ENCODE measurements at regions not wholly inside any gene's neighbourhood (a gene's known extent, or its start where the extent isn't known, plus 50 kb on each side); places are given as distances from the start of the nearest gene placed in this dataset.

DNA sequence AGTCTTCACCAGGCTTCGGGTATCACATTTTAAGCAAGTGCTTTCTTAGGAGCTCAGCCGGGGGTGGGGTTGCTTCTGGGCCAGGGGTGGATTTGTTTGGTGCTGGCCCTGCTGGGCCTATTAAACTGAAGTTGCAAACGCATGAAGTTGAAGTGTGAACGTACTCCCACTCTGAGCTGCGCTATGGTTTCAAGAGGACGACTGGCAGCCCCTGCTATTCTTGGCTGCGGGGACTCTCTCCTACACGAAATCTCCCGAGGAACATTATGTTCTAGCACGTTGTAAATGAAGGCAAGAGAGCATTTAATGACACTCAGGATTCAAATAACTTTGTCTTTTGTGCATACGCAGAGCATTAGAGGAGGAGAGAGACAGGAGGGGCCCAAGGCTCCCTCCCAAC is 401.3 kb upstream of the BOD1L1 start:
- H3K4me1 Mint-ChIP-seq, result no peaks in the 10 kb centered on the region
- H3K27ac ChIP-seq (ENCODE audit: low read length), result no peak overlapping the region
- no peaks in the 10 kb centered on the region for H3K36me3 ChIP-seq (ENCODE audit: control insufficient read depth, insufficient read depth, low read length)
- no peaks in the 10 kb centered on the region for H3K36me3 Mint-ChIP-seq
- no peaks in the 10 kb centered on the region for H3K27me3 Mint-ChIP-seq (ENCODE audit: low read depth in 2 of 2)
- DNase-seq, result no peak
- H3K4me3 Mint-ChIP-seq, result no peak overlapping the region
- H3K27me3 ChIP-seq (ENCODE audit: control insufficient read depth, insufficient read depth, low read length), result no peaks in the 10 kb centered on the region
- no peak for ATAC-seq
- 90% methylated on average over 11 of the region's 11 CpGs for WGBS (ENCODE audit: insufficient coverage)
- peaks cover 4% of the 10 kb centered on the region in 2 donors for H3K9me3 Mint-ChIP-seq
- intact Hi-C loops (cut with micrococcal nuclease), result no loop called here
- no peak overlapping the region for H3K4me3 ChIP-seq (ENCODE audit: low read length)
- TF ChIP-seq, protein P1, sequence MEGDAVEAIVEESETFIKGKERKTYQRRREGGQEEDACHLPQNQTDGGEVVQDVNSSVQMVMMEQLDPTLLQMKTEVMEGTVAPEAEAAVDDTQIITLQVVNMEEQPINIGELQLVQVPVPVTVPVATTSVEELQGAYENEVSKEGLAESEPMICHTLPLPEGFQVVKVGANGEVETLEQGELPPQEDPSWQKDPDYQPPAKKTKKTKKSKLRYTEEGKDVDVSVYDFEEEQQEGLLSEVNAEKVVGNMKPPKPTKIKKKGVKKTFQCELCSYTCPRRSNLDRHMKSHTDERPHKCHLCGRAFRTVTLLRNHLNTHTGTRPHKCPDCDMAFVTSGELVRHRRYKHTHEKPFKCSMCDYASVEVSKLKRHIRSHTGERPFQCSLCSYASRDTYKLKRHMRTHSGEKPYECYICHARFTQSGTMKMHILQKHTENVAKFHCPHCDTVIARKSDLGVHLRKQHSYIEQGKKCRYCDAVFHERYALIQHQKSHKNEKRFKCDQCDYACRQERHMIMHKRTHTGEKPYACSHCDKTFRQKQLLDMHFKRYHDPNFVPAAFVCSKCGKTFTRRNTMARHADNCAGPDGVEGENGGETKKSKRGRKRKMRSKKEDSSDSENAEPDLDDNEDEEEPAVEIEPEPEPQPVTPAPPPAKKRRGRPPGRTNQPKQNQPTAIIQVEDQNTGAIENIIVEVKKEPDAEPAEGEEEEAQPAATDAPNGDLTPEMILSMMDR (IDR thresholded peaks at IDR 0.05), result no peak
- H3K9me3 ChIP-seq (ENCODE audit: control insufficient read depth, insufficient read depth, low read length), result no peaks in the 10 kb centered on the region
- no peaks in the 10 kb centered on the region for H3K4me1 ChIP-seq (ENCODE audit: control insufficient read depth, insufficient read depth, low read length)
- no peak overlapping the region for H3K27ac Mint-ChIP-seq

DNA sequence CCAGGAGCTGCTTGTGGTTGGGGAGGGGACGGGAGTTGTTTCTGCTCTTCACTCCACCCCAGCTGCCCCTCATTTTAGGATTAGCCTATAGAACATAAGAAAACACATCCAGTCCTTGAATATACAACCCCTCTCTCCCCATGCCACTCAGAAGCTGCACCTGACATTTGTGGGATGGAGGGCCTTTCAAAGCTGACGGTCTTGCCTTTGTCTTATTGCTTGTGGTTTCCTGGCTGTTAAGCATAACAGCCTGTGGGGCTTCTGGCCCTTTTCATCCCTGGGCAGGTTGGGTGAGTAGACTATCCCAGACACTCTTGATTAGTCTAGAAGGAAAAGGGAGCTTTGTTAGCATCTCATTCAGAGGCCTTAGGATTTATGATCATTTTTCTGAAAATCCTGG is 407.6 kb upstream of the BOD1L1 start:
- H3K9me3 Mint-ChIP-seq, result peaks cover 3 to 5% of the 10 kb centered on the region in 2 donors
- ATAC-seq (no peak), DNase-seq (no peak)
- intact Hi-C loops (cut with micrococcal nuclease), result no loop called here
- Histone ChIP-seq H3K4me3 (ENCODE audit: low read length) (no peak overlapping the region), H3K27me3 (ENCODE audit: control insufficient read depth, insufficient read depth, low read length) (no peaks in the 10 kb centered on the region), H3K4me1 (ENCODE audit: control insufficient read depth, insufficient read depth, low read length) (no peaks in the 10 kb centered on the region), H3K9me3 (ENCODE audit: control insufficient read depth, insufficient read depth, low read length) (no peaks in the 10 kb centered on the region), H3K27ac (ENCODE audit: low read length) (no peak overlapping the region), H3K36me3 (ENCODE audit: control insufficient read depth, insufficient read depth, low read length) (no peaks in the 10 kb centered on the region)
- no peaks in the 10 kb centered on the region for H3K27me3 Mint-ChIP-seq (ENCODE audit: low read depth in 2 of 2)
- no peak overlapping the region for H3K4me3 Mint-ChIP-seq
- TF ChIP-seq, protein P1 (IDR thresholded peaks at IDR 0.05), result no peak
- 6% methylated on average over 1 of the region's 2 CpGs for WGBS (ENCODE audit: insufficient coverage)
- no peaks in the 10 kb centered on the region for H3K4me1 Mint-ChIP-seq
- H3K36me3 Mint-ChIP-seq, result no peaks in the 10 kb centered on the region
- no peak overlapping the region for H3K27ac Mint-ChIP-seq

DNA sequence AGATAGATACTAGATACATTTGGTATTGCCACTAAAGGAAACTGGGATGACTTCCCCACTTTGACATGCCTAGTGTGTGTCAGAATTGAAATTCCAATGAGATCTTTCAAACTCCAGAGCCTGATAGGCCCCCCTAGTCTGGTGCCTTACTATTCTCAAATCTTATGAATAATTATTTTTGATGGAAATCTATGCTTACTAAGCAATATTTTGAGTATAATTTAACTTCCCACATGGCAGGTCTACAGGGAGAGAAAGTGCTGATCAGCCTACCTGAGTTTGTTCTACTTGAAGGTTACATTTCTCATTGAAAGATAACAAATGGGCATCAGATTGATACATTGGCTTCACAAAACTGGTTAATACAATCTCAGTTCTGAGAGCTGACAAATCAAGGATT is 415.7 kb upstream of the BOD1L1 start:
- no peak overlapping the region for H3K27ac Mint-ChIP-seq
- Histone ChIP-seq H3K9me3 (ENCODE audit: control insufficient read depth, insufficient read depth, low read length) (no peaks in the 10 kb centered on the region), H3K4me1 (ENCODE audit: control insufficient read depth, insufficient read depth, low read length) (no peaks in the 10 kb centered on the region), H3K4me3 (ENCODE audit: low read length) (no peak overlapping the region), H3K27me3 (ENCODE audit: control insufficient read depth, insufficient read depth, low read length) (no peaks in the 10 kb centered on the region), H3K27ac (ENCODE audit: low read length) (no peak overlapping the region), H3K36me3 (ENCODE audit: control insufficient read depth, insufficient read depth, low read length) (no peaks in the 10 kb centered on the region)
- H3K4me3 Mint-ChIP-seq, result no peak overlapping the region
- no peaks in the 10 kb centered on the region for H3K36me3 Mint-ChIP-seq
- ATAC-seq, result no peak
- peaks cover 8 to 9% of the 10 kb centered on the region in 2 donors for H3K9me3 Mint-ChIP-seq
- intact Hi-C loops (cut with micrococcal nuclease), result no loop called here
- DNase-seq, result no peak
- no peaks in the 10 kb centered on the region for H3K4me1 Mint-ChIP-seq
- TF ChIP-seq, protein P1 (IDR thresholded peaks at IDR 0.05), result no peak
- peaks cover 0 to 4% of the 10 kb centered on the region in 2 donors for H3K27me3 Mint-ChIP-seq (ENCODE audit: low read depth in 2 of 2)

DNA sequence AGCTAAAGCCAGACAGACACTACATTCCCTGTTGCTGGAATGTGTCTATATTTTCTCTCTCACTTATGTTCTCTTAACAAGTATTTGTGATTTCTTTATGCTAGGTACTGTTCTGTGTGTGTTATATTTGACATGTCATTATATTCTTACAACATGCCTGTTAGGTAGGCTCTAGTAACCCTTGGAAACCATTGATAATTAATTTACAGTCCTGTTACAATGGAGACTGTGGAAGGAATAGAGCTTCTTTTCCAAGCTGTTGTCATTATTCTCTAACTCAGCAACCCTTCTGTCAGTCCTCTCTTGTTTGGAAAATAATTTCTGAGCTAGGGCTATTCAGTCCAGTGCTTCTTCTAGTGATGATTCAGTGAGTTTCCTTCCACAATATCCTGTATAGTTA is 419.1 kb upstream of the BOD1L1 start:
- Mint-ChIP-seq H3K4me3 (no peak overlapping the region), H3K27me3 (ENCODE audit: low read depth in 2 of 2) (no peaks in the 10 kb centered on the region), H3K27ac (no peak overlapping the region), H3K9me3 (peaks cover 0 to 3% of the 10 kb centered on the region in 2 donors), H3K36me3 (no peaks in the 10 kb centered on the region), H3K4me1 (no peaks in the 10 kb centered on the region)
- no peaks in the 10 kb centered on the region for H3K4me1 ChIP-seq (ENCODE audit: control insufficient read depth, insufficient read depth, low read length)
- no peak overlapping the region for H3K4me3 ChIP-seq (ENCODE audit: low read length)
- intact Hi-C loops (cut with micrococcal nuclease), result no loop called here
- TF ChIP-seq, protein P1 (IDR thresholded peaks at IDR 0.05), result no peak
- H3K27ac ChIP-seq (ENCODE audit: low read length), result no peak overlapping the region
- no peaks in the 10 kb centered on the region for H3K36me3 ChIP-seq (ENCODE audit: control insufficient read depth, insufficient read depth, low read length)
- no peak for ATAC-seq
- DNase-seq, result no peak
- H3K27me3 ChIP-seq (ENCODE audit: control insufficient read depth, insufficient read depth, low read length), result no peaks in the 10 kb centered on the region
- no peaks in the 10 kb centered on the region for H3K9me3 ChIP-seq (ENCODE audit: control insufficient read depth, insufficient read depth, low read length)

Data from natural killer cell (primary cell).